Suppressor macrophage (primary cell): ENCODE measurements at regions not wholly inside any gene's neighbourhood (a gene's known extent, or its start where the extent isn't known, plus 50 kb on each side); places are given as distances from the start of the nearest gene placed in this dataset.

Experiments
- DNase-seq, 4 experiments: peaks; one replicate each; pipeline ENCODE4 v3.0.0-alpha.2; 2020 to 2022

DNA sequence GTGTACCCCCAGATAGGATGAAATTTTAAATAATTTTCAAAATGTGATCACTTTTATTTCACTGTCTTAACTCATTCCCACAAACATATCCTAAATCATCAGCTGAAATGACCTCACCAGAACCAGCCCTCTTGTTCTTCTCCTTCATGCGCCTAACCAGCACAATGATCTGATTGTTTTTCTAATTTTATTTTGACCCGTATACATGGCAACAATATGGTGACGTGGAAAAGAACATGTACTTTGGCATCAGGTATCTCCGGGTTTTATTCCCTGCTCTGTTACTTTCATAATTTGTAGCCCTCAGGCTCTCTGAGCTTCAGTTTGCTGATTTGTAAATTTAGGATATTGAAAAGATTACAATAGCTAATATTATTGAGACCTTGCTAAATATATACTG is 562.4 kb upstream of the ZFP42 start:
- DNase-seq, result no peak

DNA sequence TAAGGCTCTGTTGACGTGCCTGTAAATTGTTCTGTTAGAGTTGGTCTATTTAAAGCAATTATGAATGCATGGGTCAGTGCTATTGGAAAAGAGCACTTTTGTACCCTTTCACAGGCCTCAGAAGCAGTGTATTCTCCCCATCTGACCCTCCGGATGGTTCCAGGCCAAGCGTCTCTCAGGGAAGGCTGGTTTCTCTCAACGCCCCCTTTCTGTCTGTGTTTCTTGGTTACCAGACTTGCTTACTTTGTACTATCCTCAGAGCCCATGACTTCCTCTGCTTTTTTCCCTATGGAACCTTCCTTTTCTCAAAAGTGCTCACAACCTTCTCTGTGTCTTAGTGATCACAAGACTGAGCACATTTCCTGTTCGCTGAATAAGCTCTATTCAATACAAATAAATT is 559.3 kb upstream of the ZFP42 start:
- no peak for DNase-seq

- DNase-seq, result no peak
Observed at GRCh38 chr4:187444061-187444460, 551.5 kb upstream of the ZFP42 start.

DNA sequence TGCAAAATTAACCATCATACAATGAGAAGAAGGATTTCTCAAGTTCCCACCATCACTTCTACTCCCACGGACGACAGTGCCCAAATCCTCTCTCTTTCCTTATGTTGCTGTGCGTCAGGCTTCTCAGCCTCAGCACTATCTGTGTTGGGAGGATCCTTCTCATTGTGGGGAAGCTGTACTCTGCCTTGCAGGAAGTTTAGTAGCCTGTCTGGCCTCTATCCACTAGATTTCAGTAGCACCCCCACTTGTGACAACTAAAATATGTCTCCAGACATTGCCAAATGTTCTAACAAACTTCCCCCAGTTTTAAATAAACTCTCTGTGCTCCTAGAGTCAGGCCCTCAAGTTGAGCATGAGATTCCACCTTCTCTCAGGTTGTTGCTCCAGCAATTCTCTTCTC is 545.9 kb upstream of the ZFP42 start:
- no peak for DNase-seq

DNA sequence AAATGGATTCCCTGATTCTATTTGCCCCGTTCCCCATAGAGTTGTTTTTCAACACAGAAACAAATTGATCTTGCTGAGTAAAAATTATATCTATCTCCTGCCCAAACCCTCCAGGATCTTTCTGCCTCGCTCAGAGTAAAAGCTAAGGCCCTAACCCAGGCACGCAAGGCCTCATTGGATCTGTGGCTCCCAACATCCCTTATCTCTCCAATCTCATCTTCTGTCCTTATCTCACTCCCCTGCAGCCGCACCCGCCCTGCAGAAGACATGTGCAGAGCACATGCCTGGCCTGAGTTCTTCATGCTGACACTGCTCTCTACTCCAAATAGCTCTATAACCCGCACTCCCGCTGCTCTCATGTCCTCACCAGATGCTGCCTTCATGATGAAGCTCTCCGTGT is 543.8 kb upstream of the ZFP42 start:
- no peak for DNase-seq

- no peak for DNase-seq
Observed at GRCh38 chr4:187460016-187460415, 535.6 kb upstream of the ZFP42 start.

DNA sequence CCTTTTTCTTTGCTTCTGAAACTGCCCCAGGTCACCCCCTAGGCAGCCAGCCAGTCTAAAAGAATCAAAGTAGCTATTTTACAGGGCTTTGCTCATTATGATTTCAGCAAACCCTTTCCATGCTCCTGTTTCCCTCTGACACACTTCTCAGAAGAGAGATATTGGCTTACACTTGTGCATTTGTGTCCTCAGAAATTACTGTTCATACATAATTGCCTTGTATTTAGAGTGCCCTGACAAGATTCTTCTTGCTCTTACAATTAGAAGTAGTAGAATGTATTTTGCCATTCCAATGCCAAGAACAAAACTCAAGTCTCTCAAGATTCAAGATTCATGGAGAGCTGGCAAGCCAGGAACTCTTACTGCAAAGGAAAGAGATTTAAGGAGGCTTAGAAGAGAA is 531.0 kb upstream of the ZFP42 start:
- no peak for DNase-seq

DNA sequence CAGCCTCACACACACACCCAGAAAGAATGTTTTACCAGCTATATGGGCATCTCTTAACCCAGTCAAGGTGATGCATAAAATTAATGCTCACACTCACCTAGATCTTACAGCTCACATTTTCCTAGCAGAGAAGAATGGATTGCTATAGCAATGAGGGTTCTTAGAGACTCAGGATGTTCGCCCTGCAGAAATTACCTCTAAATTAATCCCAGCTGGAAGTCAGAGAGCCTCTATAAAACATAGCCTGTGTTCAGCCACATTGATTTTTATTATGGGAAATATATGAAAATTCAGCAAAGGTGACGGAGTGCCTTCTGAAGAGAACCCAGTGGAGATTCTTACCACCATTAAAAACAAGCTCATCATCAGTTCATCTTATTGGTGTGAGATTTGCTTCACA is 528.3 kb upstream of the ZFP42 start:
- DNase-seq, result no peak

DNA sequence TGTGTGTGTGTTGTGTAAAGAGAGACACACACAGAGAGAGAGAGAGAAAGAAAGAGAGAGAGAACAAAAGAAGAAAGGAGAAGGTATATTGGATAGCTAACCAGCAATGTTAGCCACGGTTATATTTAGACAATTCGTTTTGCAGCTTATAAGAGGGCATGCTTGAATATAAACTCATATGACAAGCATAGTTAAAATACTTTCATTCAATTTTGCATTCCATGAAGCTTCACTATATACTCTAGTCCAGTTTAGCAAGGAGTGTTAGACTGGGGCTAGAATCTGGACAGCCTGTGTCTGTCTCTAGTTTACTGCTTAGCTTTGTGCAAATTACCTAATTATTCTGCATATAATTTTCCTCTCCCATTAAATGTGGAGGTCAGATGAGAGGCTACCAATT is 525.9 kb upstream of the ZFP42 start:
- no peak for DNase-seq

- DNase-seq, result no peak
Observed at GRCh38 chr4:187470061-187470460, 525.5 kb upstream of the ZFP42 start.

GRCh38 chr4:187474238-187474637 is 521.3 kb upstream of the ZFP42 start:
- DNase-seq, result no peak

DNA sequence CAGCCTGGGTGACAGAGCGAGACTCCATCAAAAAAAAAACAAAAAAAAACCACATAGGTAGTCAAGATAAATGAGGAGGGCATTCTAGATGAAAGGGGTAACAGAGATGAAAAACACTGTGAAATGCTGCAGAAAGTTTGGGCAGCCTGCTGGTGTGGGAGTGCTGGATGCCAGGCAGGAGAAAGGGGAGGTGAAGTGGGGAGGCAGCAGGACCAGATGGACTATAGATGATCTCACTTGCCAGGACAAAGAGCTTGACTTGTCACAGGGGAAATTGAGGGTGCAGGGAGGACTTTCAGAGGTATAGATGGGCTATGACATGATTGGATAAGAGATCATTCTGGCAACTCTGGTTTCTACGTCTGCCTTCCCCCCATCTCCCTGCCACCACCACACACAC is 519.7 kb upstream of the ZFP42 start:
- no peak for DNase-seq

DNA sequence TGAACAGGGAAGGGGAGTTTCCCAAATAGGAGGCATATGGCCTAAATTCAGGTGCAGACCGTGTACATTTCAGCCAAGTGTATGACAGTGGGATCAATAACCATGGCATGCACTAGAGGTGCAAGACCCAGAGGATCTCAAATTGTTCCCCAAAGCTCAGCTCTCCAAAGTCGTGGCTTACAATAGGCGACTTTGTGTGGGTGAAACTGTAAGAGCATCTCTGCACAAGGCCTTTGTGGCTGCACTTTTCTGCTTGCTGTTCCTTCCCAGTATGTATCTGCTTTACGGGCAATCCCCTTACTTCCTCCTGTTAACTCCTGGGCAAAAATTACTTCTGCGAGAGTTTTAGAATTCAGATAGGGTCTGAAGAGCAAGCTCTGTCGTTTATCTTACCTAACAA is 518.3 kb upstream of the ZFP42 start:
- no peak for DNase-seq

- DNase-seq, result no peak
Observed at GRCh38 chr4:187478292-187479140, 517.1 kb upstream of the ZFP42 start.

- no peak for DNase-seq
Observed at GRCh38 chr4:187479511-187479910, 516.1 kb upstream of the ZFP42 start.

DNA sequence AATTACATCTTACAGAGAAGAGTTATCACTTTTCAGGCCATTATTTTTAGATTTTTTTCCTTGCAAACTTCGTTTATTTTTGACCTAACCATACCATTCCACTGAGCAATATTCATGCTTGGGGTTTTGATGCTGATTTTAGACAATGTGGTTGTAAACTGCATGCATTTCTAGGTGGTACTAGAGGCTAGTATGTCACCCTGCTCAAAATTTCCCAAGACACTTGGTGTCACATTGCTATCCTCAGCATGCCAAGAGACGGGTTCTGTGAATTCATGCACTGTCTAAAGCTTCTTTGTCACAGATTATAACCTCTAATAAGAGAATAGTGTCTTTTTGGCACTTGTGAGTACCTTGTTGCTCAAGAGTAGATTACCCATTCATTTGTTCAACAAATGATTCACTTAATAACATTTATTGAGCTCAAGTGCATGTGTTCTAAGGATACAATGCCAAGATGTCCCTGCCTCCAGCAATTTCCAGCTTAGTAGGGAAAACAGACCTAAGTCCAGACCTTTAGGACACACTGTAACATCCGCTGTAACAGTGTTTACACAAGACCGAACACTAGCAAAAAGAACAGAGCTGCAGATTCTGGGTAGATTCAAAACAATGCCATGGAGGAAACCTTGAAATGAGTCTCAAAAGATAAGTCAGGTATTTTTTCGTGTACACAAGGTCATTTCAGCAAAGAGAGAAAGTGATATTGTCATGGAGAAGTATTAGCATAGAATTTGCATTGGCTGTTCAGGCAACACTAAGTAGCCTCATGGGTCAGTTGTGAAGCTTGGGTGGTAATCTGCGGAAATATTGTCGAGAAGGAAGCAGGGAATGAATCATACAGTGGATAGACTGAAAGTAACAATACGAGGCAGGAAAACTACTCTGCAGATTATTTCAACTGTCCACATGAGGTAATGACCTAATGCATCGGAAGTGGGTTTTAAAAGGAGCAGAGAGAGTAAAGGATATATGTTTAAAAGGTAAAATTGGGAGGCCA is 515.1 kb upstream of the ZFP42 start:
- DNase-seq, result no peak

- DNase-seq, result no peak
Observed at GRCh38 chr4:187484186-187484585, 511.4 kb upstream of the ZFP42 start.

- no peak for DNase-seq
Observed at GRCh38 chr4:187485676-187486075, 509.9 kb upstream of the ZFP42 start.

- no peak for DNase-seq
Observed at GRCh38 chr4:187491286-187491685, 504.3 kb upstream of the ZFP42 start.

DNA sequence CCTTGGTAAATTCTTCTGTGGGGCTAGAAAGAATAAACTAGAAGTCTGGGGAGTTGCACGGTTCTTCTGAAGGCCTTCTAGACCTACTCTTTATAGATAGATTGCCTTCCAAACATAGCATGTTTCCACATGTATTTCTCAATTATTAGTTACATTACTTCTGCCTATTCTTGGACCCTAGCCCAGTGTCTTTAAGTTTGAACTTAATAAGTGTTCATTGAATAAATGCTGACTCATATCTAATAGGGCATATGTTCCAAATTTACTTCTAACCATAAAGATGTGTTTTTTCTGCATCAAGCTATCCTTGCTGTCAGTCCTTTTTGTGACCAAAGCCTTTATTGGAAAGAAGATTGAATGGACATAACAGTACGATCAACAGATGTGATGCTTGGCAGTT is 503.6 kb upstream of the ZFP42 start:
- DNase-seq, result no peak

GRCh38 chr4:187493661-187494060 is 501.9 kb upstream of the ZFP42 start:
- no peak for DNase-seq

DNA sequence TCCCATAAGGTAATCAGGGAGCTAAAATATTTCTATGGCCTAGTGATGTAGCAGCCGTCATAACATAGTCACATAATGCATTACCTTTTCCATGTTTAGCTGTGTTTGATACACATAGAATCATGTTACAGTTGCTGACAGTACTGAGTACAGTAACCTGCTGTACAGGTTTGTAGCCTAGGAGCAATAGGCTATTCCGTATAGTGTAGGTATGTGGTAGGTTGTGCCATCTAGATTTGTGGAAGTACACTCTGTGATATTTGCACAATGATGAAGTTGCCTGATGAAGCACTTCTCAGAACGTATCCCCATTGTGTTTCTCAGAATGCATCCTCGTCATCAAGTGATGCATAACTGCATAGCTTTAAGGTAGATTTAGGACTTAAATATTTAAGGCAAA is 495.6 kb upstream of the ZFP42 start:
- DNase-seq, result no peak

GRCh38 chr4:187500796-187501195 is 494.8 kb upstream of the ZFP42 start:
- no peak for DNase-seq

- no peak for DNase-seq
Observed at GRCh38 chr4:187501731-187502130, 493.8 kb upstream of the ZFP42 start.
